T-helper 2 cell treated with Interferon-gamma antibody and Interleukin-4, amounts not matched to agents 5 μg/mL and 100 μg/mL, for 36 hours (primary cell): ENCODE measurements at regions not wholly inside any gene's neighbourhood (a gene's known extent, or its start where the extent isn't known, plus 50 kb on each side); places are given as distances from the start of the nearest gene placed in this dataset.

ENCODE experiments used
- DNase-seq: peaks from one replicate; pipeline ENCODE4 v3.0.0; 2021; ENCODE audit warnings: low spot score
- H3K27ac Mint-ChIP-seq: one replicate; pipeline ENCODE4 v1.8.0; 2021; ENCODE audit warnings: mild to moderate bottlenecking, mixed read lengths
- H3K27me3 Mint-ChIP-seq: one replicate; pipeline ENCODE4 v1.8.0; 2021; ENCODE audit warnings: low read depth, mixed read lengths
- H3K36me3 Mint-ChIP-seq: one replicate; pipeline ENCODE4 v1.8.0; 2021; ENCODE audit warnings: low read depth, mixed read lengths
- H3K4me1 Mint-ChIP-seq: one replicate; pipeline ENCODE4 v1.8.0; 2021; ENCODE audit warnings: low read depth, mixed read lengths
- H3K4me3 Mint-ChIP-seq: one replicate; pipeline ENCODE4 v1.8.0; 2022; ENCODE audit warnings: mild to moderate bottlenecking, moderate library complexity, mixed read lengths
- H3K9me3 Mint-ChIP-seq: one replicate; pipeline ENCODE4 v1.8.0; 2021; ENCODE audit warnings: mixed read lengths

GRCh38 chr3:150260398-150260710, 147.7 kb upstream of the TSC22D2 start:
- no peaks in the 10 kb centered on the region for H3K36me3 Mint-ChIP-seq
- no peak for DNase-seq
- H3K27ac Mint-ChIP-seq: no peak overlapping the region
- H3K4me3 Mint-ChIP-seq: no peak overlapping the region
- peaks cover 7% of the 10 kb centered on the region for H3K27me3 Mint-ChIP-seq
- no peaks in the 10 kb centered on the region for H3K4me1 Mint-ChIP-seq
- no peaks in the 10 kb centered on the region for H3K9me3 Mint-ChIP-seq

GRCh38 chr3:150259526-150260397, 148.3 kb upstream of the TSC22D2 start:
- no peak overlapping the region for H3K4me3 Mint-ChIP-seq
- no peak for DNase-seq
- H3K4me1 Mint-ChIP-seq: no peaks in the 10 kb centered on the region
- H3K36me3 Mint-ChIP-seq: no peaks in the 10 kb centered on the region
- H3K27ac Mint-ChIP-seq: no peak overlapping the region
- H3K9me3 Mint-ChIP-seq: no peaks in the 10 kb centered on the region
- H3K27me3 Mint-ChIP-seq: peaks cover 7% of the 10 kb centered on the region

GRCh38 chr3:150256782-150257181, 151.3 kb upstream of the TSC22D2 start:
- Mint-ChIP-seq H3K4me1 (no peaks in the 10 kb centered on the region), H3K27ac (no peak overlapping the region), H3K4me3 (no peak overlapping the region), H3K9me3 (no peaks in the 10 kb centered on the region), H3K36me3 (no peaks in the 10 kb centered on the region), H3K27me3 (peaks cover 4% of the 10 kb centered on the region)
- no peak for DNase-seq

GRCh38 chr3:150256318-150256717, 151.8 kb upstream of the TSC22D2 start:
- peaks cover 8% of the 10 kb centered on the region for H3K27me3 Mint-ChIP-seq
- no peaks in the 10 kb centered on the region for H3K4me1 Mint-ChIP-seq
- H3K27ac Mint-ChIP-seq: no peak overlapping the region
- no peaks in the 10 kb centered on the region for H3K36me3 Mint-ChIP-seq
- H3K4me3 Mint-ChIP-seq: no peak overlapping the region
- no peak for DNase-seq
- no peaks in the 10 kb centered on the region for H3K9me3 Mint-ChIP-seq

GRCh38 chr3:150255826-150256225, 152.3 kb upstream of the TSC22D2 start:
- Mint-ChIP-seq H3K36me3 (no peaks in the 10 kb centered on the region), H3K4me3 (no peak overlapping the region), H3K27me3 (peaks cover 10% of the 10 kb centered on the region), H3K9me3 (no peaks in the 10 kb centered on the region), H3K27ac (no peak overlapping the region), H3K4me1 (no peaks in the 10 kb centered on the region)
- DNase-seq: no peak

GRCh38 chr3:150255413-150255812, 152.7 kb upstream of the TSC22D2 start:
- Mint-ChIP-seq H3K4me1 (no peaks in the 10 kb centered on the region), H3K9me3 (no peaks in the 10 kb centered on the region), H3K36me3 (no peaks in the 10 kb centered on the region), H3K27me3 (peaks cover 10% of the 10 kb centered on the region), H3K27ac (no peak overlapping the region), H3K4me3 (no peak overlapping the region)
- no peak for DNase-seq

- Mint-ChIP-seq H3K36me3 (no peaks in the 10 kb centered on the region), H3K4me1 (no peaks in the 10 kb centered on the region), H3K9me3 (no peaks in the 10 kb centered on the region), H3K4me3 (no peak overlapping the region), H3K27me3 (peaks cover 13% of the 10 kb centered on the region), H3K27ac (no peak overlapping the region)
- no peak for DNase-seq
These were observed 153.8 kb upstream of the TSC22D2 start for GRCh38 chr3:150254309-150254708.

- H3K9me3 Mint-ChIP-seq: no peaks in the 10 kb centered on the region
- H3K27me3 Mint-ChIP-seq: peaks cover 13% of the 10 kb centered on the region
- no peak overlapping the region for H3K4me3 Mint-ChIP-seq
- H3K36me3 Mint-ChIP-seq: no peaks in the 10 kb centered on the region
- no peak overlapping the region for H3K27ac Mint-ChIP-seq
- DNase-seq: no peak
- no peaks in the 10 kb centered on the region for H3K4me1 Mint-ChIP-seq
These were observed 154.5 kb upstream of the TSC22D2 start for GRCh38 chr3:150253622-150254021.

GRCh38 chr3:150252462-150252861, 155.6 kb upstream of the TSC22D2 start:
- Mint-ChIP-seq H3K4me3 (no peak overlapping the region), H3K4me1 (no peaks in the 10 kb centered on the region), H3K9me3 (no peaks in the 10 kb centered on the region), H3K27ac (no peak overlapping the region), H3K27me3 (peaks cover 16% of the 10 kb centered on the region), H3K36me3 (no peaks in the 10 kb centered on the region)
- no peak for DNase-seq

- no peaks in the 10 kb centered on the region for H3K36me3 Mint-ChIP-seq
- peaks cover 20% of the 10 kb centered on the region for H3K27me3 Mint-ChIP-seq
- H3K27ac Mint-ChIP-seq: no peak overlapping the region
- H3K4me3 Mint-ChIP-seq: no peak overlapping the region
- H3K4me1 Mint-ChIP-seq: no peaks in the 10 kb centered on the region
- no peaks in the 10 kb centered on the region for H3K9me3 Mint-ChIP-seq
- no peak for DNase-seq
These were observed 156.7 kb upstream of the TSC22D2 start for GRCh38 chr3:150251187-150252062.

- H3K9me3 Mint-ChIP-seq: no peaks in the 10 kb centered on the region
- no peaks in the 10 kb centered on the region for H3K36me3 Mint-ChIP-seq
- H3K27ac Mint-ChIP-seq: no peak overlapping the region
- no peak for DNase-seq
- no peaks in the 10 kb centered on the region for H3K4me1 Mint-ChIP-seq
- peaks cover 27% of the 10 kb centered on the region for H3K27me3 Mint-ChIP-seq
- no peak overlapping the region for H3K4me3 Mint-ChIP-seq
These were observed 158.2 kb upstream of the TSC22D2 start for GRCh38 chr3:150249779-150250470.

- Mint-ChIP-seq H3K27ac (no peak overlapping the region), H3K36me3 (no peaks in the 10 kb centered on the region), H3K4me1 (no peaks in the 10 kb centered on the region), H3K4me3 (no peak overlapping the region), H3K9me3 (no peaks in the 10 kb centered on the region), H3K27me3 (peaks cover 30% of the 10 kb centered on the region)
- DNase-seq: no peak
These were observed 159.0 kb upstream of the TSC22D2 start for GRCh38 chr3:150248888-150249681.

GRCh38 chr3:150248116-150248887, 159.8 kb upstream of the TSC22D2 start:
- Mint-ChIP-seq H3K36me3 (no peaks in the 10 kb centered on the region), H3K27ac (no peak overlapping the region), H3K27me3 (peaks cover 38% of the 10 kb centered on the region), H3K9me3 (no peaks in the 10 kb centered on the region), H3K4me1 (no peaks in the 10 kb centered on the region), H3K4me3 (no peak overlapping the region)
- no peak for DNase-seq
